KOPT-K1 (cell line): ENCODE measurements at regions not wholly inside any gene's neighbourhood (a gene's known extent, or its start where the extent isn't known, plus 50 kb on each side); places are given as distances from the start of the nearest gene placed in this dataset.

ENCODE experiments used
- H3K27ac ChIP-seq: fragments of 200-600 bp; sonication (generic); 2 replicates; pipeline ENCODE4 v1.5.1; 2016; ENCODE audit warnings: antibody characterized with exemption, mild to moderate bottlenecking, low read depth, low read length; ENCODE audit not compliant: poor library complexity, severe bottlenecking
- H3K36me3 ChIP-seq: fragments of 200-600 bp; sonication (generic); 2 replicates; pipeline ENCODE4 v1.5.1; 2017; ENCODE audit warnings: antibody characterized with exemption, mild to moderate bottlenecking, low read length, moderate library complexity; ENCODE audit not compliant: insufficient read depth
- H3K9me3 ChIP-seq: fragments of 200-600 bp; sonication (generic); 2 replicates; pipeline ENCODE4 v1.5.1; 2017; ENCODE audit warnings: antibody characterized with exemption, low read length, mild to moderate bottlenecking; ENCODE audit not compliant: insufficient read depth, poor library complexity, severe bottlenecking

DNA sequence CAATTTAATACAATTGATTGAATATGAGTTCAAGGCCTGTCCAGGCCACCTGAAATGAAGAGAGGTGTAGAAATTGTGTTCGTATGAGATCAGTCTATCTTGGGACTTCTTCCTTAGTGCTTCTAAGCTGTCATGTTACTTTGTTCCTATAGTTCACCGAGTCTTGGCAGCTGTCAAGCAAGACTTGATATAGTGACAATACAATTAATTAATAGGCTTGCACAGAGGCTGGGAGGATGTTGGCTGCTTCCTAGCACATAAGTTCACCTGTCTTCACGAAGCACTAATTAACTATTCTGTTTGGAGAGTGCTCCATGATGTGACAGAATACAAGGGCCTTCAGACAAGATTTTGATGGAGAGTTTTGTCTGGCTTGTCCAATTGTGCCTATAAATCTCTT is 103.7 kb upstream of the CD96 start:
- H3K36me3 ChIP-seq: no peaks in the 10 kb centered on the region
- no peak overlapping the region for H3K27ac ChIP-seq
- H3K9me3 ChIP-seq: no peaks in the 10 kb centered on the region

DNA sequence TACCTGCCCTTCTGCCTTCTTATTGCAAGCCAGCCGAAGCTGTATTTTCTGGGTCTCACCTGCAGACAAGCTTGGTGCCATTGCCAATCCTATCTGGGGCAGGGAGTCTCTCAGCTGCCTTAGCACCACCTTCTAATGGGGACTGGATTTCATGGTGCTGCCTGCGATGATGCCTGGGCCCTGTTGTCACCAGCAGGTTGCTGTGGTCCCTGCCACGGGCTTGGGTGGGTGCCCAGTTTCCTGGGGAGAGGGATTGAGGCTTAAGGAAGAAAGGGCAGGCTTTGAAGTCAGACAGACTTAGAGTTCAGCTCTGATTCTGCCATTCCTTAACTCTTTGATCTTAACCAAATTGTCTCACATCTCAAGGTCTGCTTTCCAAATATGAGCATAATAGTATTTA is 87.4 kb upstream of the CD96 start:
- H3K27ac ChIP-seq: no peak overlapping the region
- H3K36me3 ChIP-seq: no peaks in the 10 kb centered on the region
- H3K9me3 ChIP-seq: peaks cover 3% of the 10 kb centered on the region

DNA sequence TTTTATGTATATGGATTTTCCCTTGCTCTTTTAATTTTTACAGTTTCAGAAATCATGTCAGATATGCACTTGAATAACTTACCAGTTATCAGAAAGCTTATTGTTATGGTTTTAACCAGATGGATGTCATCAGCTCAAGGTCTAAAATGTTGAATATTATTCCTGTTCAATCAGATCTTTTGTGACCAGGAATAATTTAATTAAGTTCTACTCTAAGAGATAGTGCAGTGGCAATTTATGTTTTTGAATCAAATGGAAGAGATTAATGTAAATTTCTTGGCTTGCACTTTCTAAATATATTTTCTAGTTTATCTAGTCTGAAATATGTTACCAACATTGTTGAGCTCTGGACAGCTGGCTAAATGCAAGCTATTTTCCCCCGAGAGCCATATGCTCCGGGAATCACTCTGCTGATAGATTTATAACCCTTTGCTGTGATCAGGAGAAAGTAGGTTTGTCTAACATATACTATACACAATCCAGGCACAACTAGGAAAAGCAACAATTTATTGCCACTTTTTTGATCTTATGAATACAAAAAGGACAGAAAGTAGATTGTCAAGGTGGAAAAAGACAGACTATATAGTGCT is 76.8 kb upstream of the CD96 start:
- Histone ChIP-seq H3K27ac (no peak overlapping the region), H3K9me3 (no peaks in the 10 kb centered on the region), H3K36me3 (no peaks in the 10 kb centered on the region)

DNA sequence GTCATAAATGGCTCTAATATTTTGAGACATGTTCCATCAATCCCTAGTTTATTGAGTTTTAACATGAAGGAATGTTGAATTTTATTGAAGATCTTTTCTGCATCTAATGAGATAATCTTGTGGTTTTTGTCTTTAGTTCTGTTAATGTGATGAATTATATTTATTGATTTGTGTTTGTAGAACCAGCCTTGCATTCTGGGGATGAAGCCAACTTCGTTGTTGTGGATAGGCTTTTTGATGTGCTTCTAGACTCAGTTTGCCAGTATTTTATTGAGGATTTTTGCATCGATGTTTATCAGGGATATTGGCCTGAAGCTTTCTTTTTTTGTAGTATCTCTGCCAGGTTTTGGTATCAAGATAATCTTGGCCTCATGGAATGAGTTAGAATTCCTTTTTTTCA is 72.0 kb upstream of the CD96 start:
- Histone ChIP-seq H3K27ac (no peak overlapping the region), H3K36me3 (no peaks in the 10 kb centered on the region), H3K9me3 (no peaks in the 10 kb centered on the region)

- H3K36me3 ChIP-seq: no peaks in the 10 kb centered on the region
- H3K9me3 ChIP-seq: no peaks in the 10 kb centered on the region
- H3K27ac ChIP-seq: no peak overlapping the region
Measured at GRCh38 chr3:111471831-111472230, 70.2 kb upstream of the CD96 start.

DNA sequence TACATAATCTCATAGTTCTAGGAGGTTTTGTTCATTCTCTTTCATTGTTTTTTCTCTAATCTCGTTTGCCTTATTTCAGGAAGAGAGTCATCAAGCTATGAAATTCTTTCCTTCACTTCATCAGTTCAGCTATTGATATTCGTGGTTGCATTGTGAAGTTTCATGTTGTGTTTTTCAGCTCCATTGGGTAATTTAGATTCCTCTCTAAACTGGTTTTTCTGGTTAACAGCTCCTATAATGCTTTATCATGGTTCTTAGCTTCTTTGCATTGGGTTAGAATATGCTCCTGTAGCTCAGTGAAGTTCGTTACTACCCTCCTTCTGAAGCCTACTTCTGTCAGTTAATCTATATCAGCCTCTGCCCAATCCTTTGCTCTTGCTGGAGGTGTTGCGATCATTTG is 69.4 kb upstream of the CD96 start:
- no peaks in the 10 kb centered on the region for H3K36me3 ChIP-seq
- H3K9me3 ChIP-seq: no peaks in the 10 kb centered on the region
- H3K27ac ChIP-seq: no peak overlapping the region

- no peak overlapping the region for H3K27ac ChIP-seq
Measured at GRCh38 chr3:111473550-111473949, 68.4 kb upstream of the CD96 start.

GRCh38 chr3:111476701-111477100 is 65.3 kb upstream of the CD96 start:
- Histone ChIP-seq H3K27ac (no peak overlapping the region), H3K9me3 (no peaks in the 10 kb centered on the region), H3K36me3 (no peaks in the 10 kb centered on the region)

More at GRCh38 chr3:111473550-111473949, 68.4 kb upstream of the CD96 start:
- no peaks in the 10 kb centered on the region for H3K9me3 ChIP-seq
- no peaks in the 10 kb centered on the region for H3K36me3 ChIP-seq

GRCh38 chr3:111480091-111480490 is 61.9 kb upstream of the CD96 start:
- H3K9me3 ChIP-seq: peaks cover 4% of the 10 kb centered on the region
- H3K36me3 ChIP-seq: no peaks in the 10 kb centered on the region
- no peak overlapping the region for H3K27ac ChIP-seq

DNA sequence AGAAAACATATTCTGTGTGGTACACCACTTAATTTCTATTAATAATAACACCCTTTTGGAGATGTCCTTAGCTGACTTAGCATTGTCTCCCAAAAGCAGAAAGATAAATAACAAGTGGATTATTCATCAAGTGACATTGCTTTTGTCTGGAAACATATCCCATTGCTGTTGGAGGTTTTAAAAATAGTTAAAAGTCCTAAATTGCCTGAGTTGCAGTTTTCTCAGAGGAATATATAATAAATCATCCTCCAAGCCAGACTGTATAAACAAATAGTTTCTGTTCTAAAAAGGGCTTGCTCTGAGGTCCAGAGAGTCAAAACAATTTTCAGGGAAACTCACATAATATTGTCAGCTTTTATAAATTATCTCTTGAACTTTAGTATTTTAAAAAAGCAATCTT is 60.4 kb upstream of the CD96 start:
- Histone ChIP-seq H3K36me3 (no peaks in the 10 kb centered on the region), H3K9me3 (peaks cover 4% of the 10 kb centered on the region), H3K27ac (no peak overlapping the region)

DNA sequence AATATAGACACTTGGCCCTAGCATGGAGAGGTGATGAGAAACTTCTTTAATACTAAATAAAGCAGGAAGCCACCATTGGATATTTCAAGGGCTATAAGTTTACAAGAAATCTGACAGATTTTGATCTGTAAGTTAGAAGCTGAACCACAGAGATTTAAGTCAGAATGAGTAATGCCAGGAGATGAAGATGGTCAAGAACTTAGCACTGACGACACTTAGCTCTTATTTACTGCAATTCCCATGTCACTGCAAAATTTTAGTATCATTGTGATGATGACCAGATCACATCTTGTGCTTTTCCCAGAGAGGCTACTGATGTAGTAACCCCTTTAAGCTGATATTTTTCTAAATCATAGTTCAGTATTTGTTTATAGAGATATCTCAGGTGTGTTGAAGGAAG is 59.4 kb upstream of the CD96 start:
- Histone ChIP-seq H3K9me3 (peaks cover 4% of the 10 kb centered on the region), H3K27ac (no peak overlapping the region), H3K36me3 (no peaks in the 10 kb centered on the region)

- Histone ChIP-seq H3K9me3 (peaks cover 4% of the 10 kb centered on the region), H3K27ac (no peak overlapping the region), H3K36me3 (no peaks in the 10 kb centered on the region)
Measured at GRCh38 chr3:111485086-111485485, 56.9 kb upstream of the CD96 start.
